ENCODE measurements at regions not wholly inside any gene's neighbourhood (a gene's known extent, or its start where the extent isn't known, plus 50 kb on each side); places are given as distances from the start of the nearest gene placed in this dataset.

- TF ChIP-seq SRF (IDR thresholded peaks at IDR 0.05; ENCODE audit: low read depth, low read length) (no peak), SIX5 (IDR thresholded peaks at IDR 0.05; ENCODE audit: low read depth, low read length) (no peak), POU5F1 (IDR thresholded peaks at IDR 0.05; ENCODE audit: low read depth, low read length) (no peak), RBBP5 (IDR thresholded peaks at IDR 0.05; ENCODE audit: borderline replicate concordance, low read depth, low read length) (no peak)
Measured at GRCh38 chr20:60669211-60669610, 582.9 kb upstream of the CDH4 start (continued).

All from H1 (cell line).